Chondrocyte (in vitro differentiated cells): ENCODE measurements at regions not wholly inside any gene's neighbourhood (a gene's known extent, or its start where the extent isn't known, plus 50 kb on each side); places are given as distances from the start of the nearest gene placed in this dataset.

ENCODE experiments used
- DNase-seq: peaks from one replicate; pipeline ENCODE4 v3.0.0; 2021; ENCODE audit warnings: mixed read lengths, low spot score
- H3K27ac Mint-ChIP-seq: one replicate; pipeline ENCODE4 v1.8.0; 2021; ENCODE audit warnings: mild to moderate bottlenecking, moderate library complexity, mixed read lengths; ENCODE audit not compliant: unreplicated experiment
- H3K27me3 Mint-ChIP-seq: 2 replicates; pipeline ENCODE4 v1.8.0; 2021; ENCODE audit warnings: low read depth, mixed read lengths
- H3K36me3 Mint-ChIP-seq: 2 replicates; pipeline ENCODE4 v1.8.0; 2021; ENCODE audit warnings: low read depth, mixed read lengths
- H3K4me1 Mint-ChIP-seq: 2 replicates; pipeline ENCODE4 v1.8.0; 2021; ENCODE audit warnings: low read depth, mild to moderate bottlenecking, mixed read lengths
- H3K4me3 Mint-ChIP-seq: one replicate; pipeline ENCODE4 v1.8.0; 2021; ENCODE audit warnings: mild to moderate bottlenecking, moderate library complexity, mixed read lengths; ENCODE audit not compliant: unreplicated experiment
- H3K9me3 Mint-ChIP-seq: 2 replicates; pipeline ENCODE4 v1.8.0; 2021; ENCODE audit warnings: low read depth, mixed read lengths
- TF ChIP-seq, protein P1 (sequence below): fragments of 200-600 bp; sonication (generic); IDR thresholded peaks from 2 replicates; pipeline ENCODE4 v1.5.0; 2021; ENCODE audit warnings: antibody characterized with exemption, mild to moderate bottlenecking, moderate library complexity

DNA sequence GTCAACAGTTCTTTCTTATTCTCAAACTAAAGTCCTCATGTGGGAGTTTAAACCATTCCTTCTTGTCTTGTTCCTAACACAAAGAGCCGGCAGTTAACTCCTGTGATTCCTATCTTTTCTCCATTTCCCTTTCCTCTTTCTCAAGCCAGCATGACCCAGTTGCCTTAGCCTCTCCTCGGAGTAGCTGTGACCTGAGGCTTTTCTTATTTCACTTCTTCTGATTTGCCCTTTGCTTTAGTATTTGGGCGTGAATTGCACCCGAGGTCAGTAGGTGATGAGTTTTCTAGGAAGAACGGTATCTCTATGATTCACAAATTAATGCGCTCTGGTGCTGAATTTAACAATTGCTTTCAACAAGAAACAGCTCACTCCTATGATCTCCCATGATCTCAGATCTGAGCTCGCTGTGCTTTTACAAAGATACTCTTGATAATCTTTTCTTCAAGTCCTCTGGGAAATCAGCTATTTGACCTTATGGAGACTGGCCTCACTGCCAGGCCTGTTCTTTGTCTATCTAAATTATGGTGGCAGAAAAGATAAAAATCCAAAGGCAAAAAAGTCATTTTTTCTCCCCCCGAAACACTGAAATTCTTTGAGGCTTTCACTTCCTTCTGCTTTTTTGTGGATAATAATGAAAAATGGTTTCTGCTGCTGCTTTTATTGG lies 184.6 kb downstream of the JCAD start:
- H3K36me3 Mint-ChIP-seq = peaks cover 4% of the 10 kb centered on the region
- no peak overlapping the region for H3K27ac Mint-ChIP-seq
- no peaks in the 10 kb centered on the region for H3K27me3 Mint-ChIP-seq
- TF ChIP-seq, protein P1, sequence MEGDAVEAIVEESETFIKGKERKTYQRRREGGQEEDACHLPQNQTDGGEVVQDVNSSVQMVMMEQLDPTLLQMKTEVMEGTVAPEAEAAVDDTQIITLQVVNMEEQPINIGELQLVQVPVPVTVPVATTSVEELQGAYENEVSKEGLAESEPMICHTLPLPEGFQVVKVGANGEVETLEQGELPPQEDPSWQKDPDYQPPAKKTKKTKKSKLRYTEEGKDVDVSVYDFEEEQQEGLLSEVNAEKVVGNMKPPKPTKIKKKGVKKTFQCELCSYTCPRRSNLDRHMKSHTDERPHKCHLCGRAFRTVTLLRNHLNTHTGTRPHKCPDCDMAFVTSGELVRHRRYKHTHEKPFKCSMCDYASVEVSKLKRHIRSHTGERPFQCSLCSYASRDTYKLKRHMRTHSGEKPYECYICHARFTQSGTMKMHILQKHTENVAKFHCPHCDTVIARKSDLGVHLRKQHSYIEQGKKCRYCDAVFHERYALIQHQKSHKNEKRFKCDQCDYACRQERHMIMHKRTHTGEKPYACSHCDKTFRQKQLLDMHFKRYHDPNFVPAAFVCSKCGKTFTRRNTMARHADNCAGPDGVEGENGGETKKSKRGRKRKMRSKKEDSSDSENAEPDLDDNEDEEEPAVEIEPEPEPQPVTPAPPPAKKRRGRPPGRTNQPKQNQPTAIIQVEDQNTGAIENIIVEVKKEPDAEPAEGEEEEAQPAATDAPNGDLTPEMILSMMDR = no peak
- H3K4me1 Mint-ChIP-seq = peaks cover 44% of the 10 kb centered on the region
- no peak for DNase-seq
- H3K9me3 Mint-ChIP-seq = peaks cover 6% of the 10 kb centered on the region
- no peak overlapping the region for H3K4me3 Mint-ChIP-seq

DNA sequence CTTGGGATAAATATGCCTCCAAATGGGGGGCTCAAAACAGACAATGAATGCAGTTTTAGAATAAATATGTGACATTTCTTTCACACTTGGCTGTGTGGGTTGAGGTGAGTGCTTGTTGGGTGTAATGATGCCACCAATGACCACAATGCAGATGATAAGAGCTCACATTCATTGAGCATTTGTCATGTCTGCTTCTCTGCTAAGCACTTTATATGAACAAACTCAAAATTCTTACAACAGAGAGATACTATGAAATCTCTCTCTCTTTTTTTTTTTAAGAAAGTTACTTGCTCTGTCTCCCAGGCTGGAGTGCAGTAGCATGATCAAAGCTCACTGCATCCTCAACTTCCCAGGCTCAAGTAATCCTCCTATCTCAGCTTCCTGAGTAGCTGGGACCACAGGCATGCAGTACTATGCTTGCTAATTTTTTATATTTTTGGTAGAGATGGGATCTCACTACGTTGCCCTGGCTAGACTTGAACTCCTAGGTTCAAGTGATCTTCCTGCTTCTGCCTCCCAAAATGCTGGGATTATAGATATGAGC lies 185.4 kb downstream of the JCAD start:
- Mint-ChIP-seq H3K4me1 (peaks cover 44% of the 10 kb centered on the region), H3K27ac (no peak overlapping the region), H3K27me3 (no peaks in the 10 kb centered on the region), H3K4me3 (no peak overlapping the region), H3K36me3 (peaks cover 4% of the 10 kb centered on the region), H3K9me3 (peaks cover 6% of the 10 kb centered on the region)
- DNase-seq = no peak
- TF ChIP-seq, protein P1 = no peak

DNA sequence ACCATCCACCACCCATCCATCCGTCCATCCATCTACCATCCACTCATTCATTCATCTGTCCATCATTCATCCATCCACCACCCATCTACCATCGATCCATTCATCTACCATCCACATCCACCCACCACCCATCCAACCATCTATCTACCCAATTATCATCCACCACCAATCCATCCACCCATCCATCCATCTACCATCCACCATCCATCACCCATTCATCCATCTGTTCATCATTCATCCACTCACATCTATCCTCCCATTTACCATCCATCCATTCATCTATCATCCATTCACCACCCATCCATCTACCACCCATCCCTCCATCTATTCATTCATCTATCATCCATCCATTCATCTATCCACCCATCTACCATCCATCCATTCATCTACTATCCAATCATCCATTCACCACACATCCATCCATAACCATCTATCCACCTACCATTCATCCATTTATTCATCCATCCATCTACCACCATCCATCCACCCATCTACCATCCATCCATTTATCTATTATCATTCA lies 188.8 kb downstream of the JCAD start:
- Mint-ChIP-seq H3K27me3 (no peaks in the 10 kb centered on the region), H3K27ac (no peak overlapping the region), H3K36me3 (no peaks in the 10 kb centered on the region), H3K4me3 (no peak overlapping the region), H3K9me3 (peaks cover 6% of the 10 kb centered on the region), H3K4me1 (peaks cover 24% of the 10 kb centered on the region)
- TF ChIP-seq, protein P1 = no peak
- no peak for DNase-seq

DNA sequence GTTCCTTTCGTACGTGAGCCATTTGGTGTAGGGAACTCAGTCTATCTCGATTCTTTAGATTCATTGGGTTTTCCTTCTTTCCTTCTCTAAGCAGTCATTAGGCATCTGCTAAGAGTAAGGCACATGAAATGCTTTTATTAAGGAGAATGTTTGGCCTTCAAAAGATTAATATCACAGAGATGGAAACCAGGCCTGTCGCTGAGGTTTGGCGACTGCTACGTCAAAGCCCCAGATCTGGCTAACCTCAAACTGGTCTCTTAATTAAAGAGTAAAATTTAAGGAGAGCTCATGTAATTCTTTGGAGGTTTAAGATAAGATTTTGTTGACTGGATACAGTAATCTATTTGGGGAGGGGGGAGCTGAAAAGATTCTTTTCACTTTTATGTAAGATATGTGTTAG lies 189.8 kb downstream of the JCAD start:
- Mint-ChIP-seq H3K4me1 (peaks cover 16% of the 10 kb centered on the region), H3K27ac (no peak overlapping the region), H3K9me3 (peaks cover 6% of the 10 kb centered on the region), H3K36me3 (no peaks in the 10 kb centered on the region), H3K4me3 (no peak overlapping the region), H3K27me3 (no peaks in the 10 kb centered on the region)
- TF ChIP-seq, protein P1 = no peak
- no peak for DNase-seq

DNA sequence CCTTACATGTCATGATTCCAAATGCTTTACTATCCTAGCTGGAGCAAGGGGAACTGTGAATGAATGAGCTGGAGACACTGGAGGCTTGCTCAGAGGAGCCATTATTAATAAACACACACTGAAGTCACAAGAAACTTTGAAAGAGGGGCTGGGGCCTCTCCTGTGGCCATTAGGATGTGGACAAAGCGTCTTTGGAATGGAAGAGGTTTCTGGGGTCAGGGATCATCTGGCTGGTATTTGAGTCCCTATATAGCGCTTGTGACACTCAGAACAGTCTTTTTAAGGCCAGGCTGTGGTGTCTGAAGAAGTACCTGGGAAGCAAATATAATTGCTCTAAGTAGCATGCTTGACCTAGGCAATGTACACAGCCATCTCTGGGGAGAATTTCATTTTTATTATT lies 193.0 kb downstream of the JCAD start:
- TF ChIP-seq, protein P1 = no peak
- H3K4me3 Mint-ChIP-seq = no peak overlapping the region

More for the DNA sequence above, 193.0 kb downstream of the JCAD start:
- Mint-ChIP-seq H3K27me3 (no peaks in the 10 kb centered on the region), H3K27ac (no peak overlapping the region), H3K36me3 (no peaks in the 10 kb centered on the region), H3K9me3 (peaks cover 6% of the 10 kb centered on the region), H3K4me1 (peaks cover 26% of the 10 kb centered on the region)
- no peak for DNase-seq
